ENCODE measurements at regions not wholly inside any gene's neighbourhood (a gene's known extent, or its start where the extent isn't known, plus 50 kb on each side); places are given as distances from the start of the nearest gene placed in this dataset.

DNA sequence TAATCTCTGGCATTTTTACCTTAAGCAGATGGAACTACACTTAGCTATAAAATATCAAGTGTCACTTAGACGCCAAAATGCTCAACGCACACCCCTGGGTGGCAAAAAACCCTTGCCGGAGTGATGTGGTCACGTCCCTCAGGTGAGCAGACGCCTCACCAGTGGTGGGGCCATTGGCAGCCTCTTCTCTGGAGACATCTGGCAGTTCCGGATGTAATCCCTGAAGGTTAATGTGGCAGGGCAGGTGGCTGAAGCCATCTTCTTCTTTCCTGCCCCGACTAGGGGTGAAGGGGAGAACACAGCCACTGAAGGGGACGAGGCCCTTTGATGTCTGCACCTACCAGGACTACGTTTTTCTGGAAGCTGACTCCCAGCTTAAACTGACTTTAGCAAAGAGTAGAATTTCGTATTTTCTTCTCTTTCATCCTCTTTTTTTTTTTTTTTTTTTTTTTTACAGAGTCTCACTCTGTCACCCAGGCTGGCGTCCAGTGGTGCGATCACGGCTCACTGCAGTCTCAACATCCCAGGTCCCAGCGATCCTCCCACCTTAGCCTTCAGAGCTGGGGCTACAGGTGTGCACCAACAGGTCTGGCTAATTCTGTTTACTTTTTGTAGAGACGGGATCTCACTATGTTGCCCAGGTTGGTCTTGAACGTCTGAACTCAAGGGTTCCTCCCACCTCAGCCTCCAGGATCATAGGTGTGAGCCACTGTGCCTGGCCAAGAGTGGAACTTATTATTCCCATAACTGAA, 152.1 kb downstream of the TTLL2 start:
- TF ChIP-seq CTCF (IDR thresholded peaks at IDR 0.05): no peak
- no peak for TF ChIP-seq POLR2A (IDR thresholded peaks at IDR 0.05)

Measured in lower leg skin (tissue), 3 donors.